ENCODE measurements at regions not wholly inside any gene's neighbourhood (a gene's known extent, or its start where the extent isn't known, plus 50 kb on each side); places are given as distances from the start of the nearest gene placed in this dataset.
"Not testable (repeated sequence)": the region's sequence is repeated elsewhere in the genome, so short reads cannot be mapped to it uniquely, and the experiment has no call there.

DNA sequence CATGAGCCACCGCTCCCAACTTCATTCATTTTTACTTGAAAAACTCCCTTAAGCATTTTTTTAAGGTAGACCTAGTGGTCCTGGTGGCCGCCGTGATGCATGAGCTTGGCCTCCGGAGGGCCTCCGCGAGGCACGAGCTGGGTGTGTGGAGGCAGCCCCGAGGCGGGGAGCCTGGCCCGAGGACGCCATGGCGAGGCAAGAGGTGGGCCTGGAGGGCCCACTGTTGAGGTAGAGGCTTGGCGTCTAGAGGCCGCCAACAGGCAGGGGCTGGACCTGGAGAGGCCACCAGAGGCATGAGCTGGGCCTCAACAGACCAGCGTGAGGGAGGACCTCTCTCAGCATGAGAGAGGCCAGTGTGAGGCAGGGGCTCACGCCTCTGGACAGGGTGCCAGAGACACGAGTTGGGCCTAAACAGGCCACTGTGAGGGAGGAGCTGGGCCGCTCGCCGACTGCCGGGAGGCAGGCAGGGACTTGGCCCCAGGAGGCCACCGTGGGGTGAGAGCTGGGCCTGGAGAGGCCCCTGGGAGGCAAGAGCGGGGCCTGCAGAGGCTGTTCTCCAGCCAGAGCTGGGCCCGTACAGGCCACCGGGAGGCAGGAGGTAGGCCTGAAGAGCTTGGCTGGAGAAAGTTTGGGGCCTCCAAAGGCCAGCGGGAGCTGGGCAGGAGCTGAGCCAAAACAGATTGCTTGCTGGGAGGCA, 227.1 kb upstream of the ZNF722 start:
- H3K4me3 Mint-ChIP-seq; H3K9me3 Mint-ChIP-seq; H3K4me1 Mint-ChIP-seq (ENCODE audit: low read depth); H3K36me3 ChIP-seq (ENCODE audit: insufficient read depth, low read length); H3K36me3 Mint-ChIP-seq (ENCODE audit: low read depth); POLR2A ChIA-PET; H3K27me3 Mint-ChIP-seq; H3K4me1 ChIP-seq (ENCODE audit: insufficient read depth, low read length); H3K4me3 ChIP-seq (ENCODE audit: low read length); DNase-seq; H3K27ac Mint-ChIP-seq; H3K27me3 ChIP-seq (ENCODE audit: control insufficient read depth in 1 of 2, insufficient read depth in 2 of 2, low read length in 2 of 2); H3K27ac ChIP-seq (ENCODE audit: low read depth in 1 of 2, low read length in 2 of 2); intact Hi-C loops (cut with DNase I, micrococcal nuclease); ATAC-seq (ENCODE audit: poor library complexity); CTCF ChIA-PET: not testable (repeated sequence)
- peaks cover 0 to 31% of the 10 kb centered on the region in 2 experiments for H3K9me3 ChIP-seq (ENCODE audit: control insufficient read depth in 1 of 2, insufficient read depth in 1 of 2, low read length in 2 of 2)

DNA sequence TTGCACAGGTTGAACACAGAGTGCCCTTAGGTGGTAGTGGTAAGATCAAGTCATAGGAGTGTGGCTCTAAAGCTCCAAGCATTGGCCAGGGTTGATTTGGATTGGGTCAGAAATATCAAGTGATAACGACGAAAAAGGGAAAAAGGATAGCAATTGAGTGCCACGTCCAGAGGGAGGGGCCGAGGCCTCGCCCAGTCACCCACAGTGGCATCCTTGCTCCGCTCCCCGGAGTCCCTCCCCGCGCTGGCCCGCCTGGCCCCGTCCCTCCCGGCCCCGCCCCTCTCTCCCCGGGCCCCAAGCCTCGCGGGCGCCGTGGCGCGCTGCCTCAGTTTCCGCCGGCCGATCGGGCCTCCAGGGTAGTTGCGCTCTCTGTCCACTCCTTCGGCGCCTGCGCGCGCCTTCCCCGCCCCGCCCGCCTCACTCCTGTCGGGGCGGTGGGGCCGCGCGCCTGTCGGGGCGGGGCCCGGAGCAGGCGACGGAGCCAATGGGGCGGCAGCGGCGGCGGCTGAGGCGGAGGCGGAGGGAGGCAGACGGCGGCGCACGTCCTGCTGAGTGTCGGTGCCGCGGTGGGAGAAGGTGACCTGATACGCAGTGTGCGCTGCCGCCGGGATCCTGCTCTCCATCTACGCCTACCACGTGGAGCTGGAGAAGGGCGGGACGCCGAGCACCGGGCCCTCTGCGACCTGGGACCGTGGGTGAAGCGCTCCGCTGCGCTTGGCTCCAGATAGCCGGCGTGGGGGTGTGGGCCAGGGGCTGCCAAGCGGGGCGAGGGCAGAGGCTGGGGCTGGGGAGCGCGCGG, 209.1 kb upstream of the ZNF722 start:
- Histone ChIP-seq H3K4me3 (ENCODE audit: low read length) (no peak overlapping the region), H3K4me1 (ENCODE audit: insufficient read depth, low read length) (no peaks in the 10 kb centered on the region), H3K36me3 (ENCODE audit: insufficient read depth, low read length) (no peaks in the 10 kb centered on the region), H3K9me3 (ENCODE audit: control insufficient read depth in 1 of 2, insufficient read depth in 1 of 2, low read length in 2 of 2) (peaks cover 0 to 21% of the 10 kb centered on the region in 2 experiments), H3K27me3 (ENCODE audit: control insufficient read depth in 1 of 2, insufficient read depth in 2 of 2, low read length in 2 of 2) (no peaks in the 10 kb centered on the region), H3K27ac (ENCODE audit: low read depth in 1 of 2, low read length in 2 of 2) (no peak overlapping the region)
- Mint-ChIP-seq H3K36me3 (ENCODE audit: low read depth) (no peaks in the 10 kb centered on the region), H3K27ac (no peak overlapping the region), H3K4me3 (peak overlapping the region; percentile 63), H3K27me3 (no peaks in the 10 kb centered on the region), H3K4me1 (ENCODE audit: low read depth) (no peaks in the 10 kb centered on the region), H3K9me3 (no peaks in the 10 kb centered on the region)
- intact Hi-C loops (cut with DNase I, micrococcal nuclease): no loop called here
- CTCF ChIA-PET: no interaction called here
- DNase-seq: peak in 3 of 14 experiments; percentile 3 to 26 (median 6)
- POLR2A ChIA-PET: no interaction called here
- ATAC-seq (ENCODE audit: poor library complexity): peak; percentile 58
- TF ChIP-seq, protein P1, sequence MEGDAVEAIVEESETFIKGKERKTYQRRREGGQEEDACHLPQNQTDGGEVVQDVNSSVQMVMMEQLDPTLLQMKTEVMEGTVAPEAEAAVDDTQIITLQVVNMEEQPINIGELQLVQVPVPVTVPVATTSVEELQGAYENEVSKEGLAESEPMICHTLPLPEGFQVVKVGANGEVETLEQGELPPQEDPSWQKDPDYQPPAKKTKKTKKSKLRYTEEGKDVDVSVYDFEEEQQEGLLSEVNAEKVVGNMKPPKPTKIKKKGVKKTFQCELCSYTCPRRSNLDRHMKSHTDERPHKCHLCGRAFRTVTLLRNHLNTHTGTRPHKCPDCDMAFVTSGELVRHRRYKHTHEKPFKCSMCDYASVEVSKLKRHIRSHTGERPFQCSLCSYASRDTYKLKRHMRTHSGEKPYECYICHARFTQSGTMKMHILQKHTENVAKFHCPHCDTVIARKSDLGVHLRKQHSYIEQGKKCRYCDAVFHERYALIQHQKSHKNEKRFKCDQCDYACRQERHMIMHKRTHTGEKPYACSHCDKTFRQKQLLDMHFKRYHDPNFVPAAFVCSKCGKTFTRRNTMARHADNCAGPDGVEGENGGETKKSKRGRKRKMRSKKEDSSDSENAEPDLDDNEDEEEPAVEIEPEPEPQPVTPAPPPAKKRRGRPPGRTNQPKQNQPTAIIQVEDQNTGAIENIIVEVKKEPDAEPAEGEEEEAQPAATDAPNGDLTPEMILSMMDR (IDR thresholded peaks at IDR 0.05): no peak

DNA sequence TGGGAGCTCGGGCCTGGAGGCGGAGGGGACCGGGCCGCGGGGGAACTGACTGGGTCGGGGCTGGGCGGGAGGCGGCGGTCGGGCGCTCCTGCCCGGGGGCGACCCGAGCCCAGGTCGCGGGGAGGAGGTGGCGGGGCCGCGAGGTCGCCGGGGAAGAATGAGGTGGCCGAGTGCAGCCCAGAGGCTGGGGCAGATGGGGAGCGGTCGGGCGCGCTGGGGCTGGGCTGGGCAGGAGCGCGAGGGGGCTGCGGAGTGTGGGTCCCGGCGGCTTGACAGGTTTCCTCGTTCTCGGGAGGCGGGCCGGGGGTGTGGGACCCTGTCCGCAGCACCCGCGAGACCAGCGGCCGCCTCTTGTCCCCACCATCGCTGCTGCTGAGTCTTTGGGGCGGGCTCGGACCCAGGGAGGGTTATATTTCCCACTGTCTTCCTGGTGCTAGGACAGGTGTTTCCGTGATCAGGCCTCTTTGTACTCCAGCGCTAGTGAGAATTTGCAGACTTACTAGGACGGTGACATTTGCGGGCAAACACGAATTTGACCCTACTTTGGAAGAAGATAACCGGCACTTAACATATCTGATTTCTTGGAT, 208.4 kb upstream of the ZNF722 start:
- H3K36me3 ChIP-seq (ENCODE audit: insufficient read depth, low read length); CTCF ChIA-PET; intact Hi-C loops (cut with DNase I, micrococcal nuclease): not testable (repeated sequence)

More for the DNA sequence above, 208.4 kb upstream of the ZNF722 start:
- H3K4me3 ChIP-seq (ENCODE audit: low read length); H3K36me3 Mint-ChIP-seq (ENCODE audit: low read depth); H3K4me3 Mint-ChIP-seq; H3K27ac ChIP-seq (ENCODE audit: low read depth in 1 of 2, low read length in 2 of 2); H3K4me1 ChIP-seq (ENCODE audit: insufficient read depth, low read length); H3K9me3 Mint-ChIP-seq; ATAC-seq (ENCODE audit: poor library complexity); DNase-seq; H3K27me3 Mint-ChIP-seq; H3K27me3 ChIP-seq (ENCODE audit: control insufficient read depth in 1 of 2, insufficient read depth in 2 of 2, low read length in 2 of 2); POLR2A ChIA-PET; H3K27ac Mint-ChIP-seq; H3K4me1 Mint-ChIP-seq (ENCODE audit: low read depth): not testable (repeated sequence)
- peaks cover 0 to 24% of the 10 kb centered on the region in 2 experiments for H3K9me3 ChIP-seq (ENCODE audit: control insufficient read depth in 1 of 2, insufficient read depth in 1 of 2, low read length in 2 of 2)

Data from CD4-positive, alpha-beta T cell (primary cell).